ENCODE measurements at regions not wholly inside any gene's neighbourhood (a gene's known extent, or its start where the extent isn't known, plus 50 kb on each side); places are given as distances from the start of the nearest gene placed in this dataset.
A peak's percentile ranks its signal among the peaks of the same experiment; 100 is the strongest.
"Not testable (repeated sequence)": the region's sequence is repeated elsewhere in the genome, so short reads cannot be mapped to it uniquely, and the experiment has no call there.

DNA sequence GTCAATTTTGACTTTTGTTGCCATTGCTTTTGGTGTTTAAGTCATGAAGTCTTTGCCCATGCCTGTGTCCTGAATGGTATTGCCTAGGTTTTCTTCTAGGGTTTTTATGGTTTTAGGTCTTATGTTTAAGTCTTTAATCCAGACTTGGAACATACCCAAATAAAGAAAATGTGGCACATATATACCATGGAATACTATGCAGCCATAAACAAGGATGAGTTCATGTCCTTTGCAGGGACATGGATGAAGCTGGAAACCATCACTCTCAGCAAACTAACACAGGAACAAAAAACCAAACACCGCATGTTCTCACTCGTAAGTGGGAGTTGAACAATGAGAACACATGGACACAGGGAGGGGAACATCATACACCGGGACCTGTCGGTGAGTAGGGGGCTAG, 90.5 kb upstream of the MAP3K1 start:
- Mint-ChIP-seq H3K4me3 (peak overlapping the region in 1 of 8 donors; percentile 9), H3K27ac (peak overlapping the region in 2 of 6 donors; percentile 30 to 56), H3K4me1 (peaks cover 9 to 15% (median 13%) of the 10 kb centered on the region in 3 donors)
- H3K36me3 Mint-ChIP-seq; ATAC-seq (ENCODE audit: low read depth in 2 of 2); H3K27me3 Mint-ChIP-seq; DNase-seq; H3K9me3 Mint-ChIP-seq: not testable (repeated sequence)

DNA sequence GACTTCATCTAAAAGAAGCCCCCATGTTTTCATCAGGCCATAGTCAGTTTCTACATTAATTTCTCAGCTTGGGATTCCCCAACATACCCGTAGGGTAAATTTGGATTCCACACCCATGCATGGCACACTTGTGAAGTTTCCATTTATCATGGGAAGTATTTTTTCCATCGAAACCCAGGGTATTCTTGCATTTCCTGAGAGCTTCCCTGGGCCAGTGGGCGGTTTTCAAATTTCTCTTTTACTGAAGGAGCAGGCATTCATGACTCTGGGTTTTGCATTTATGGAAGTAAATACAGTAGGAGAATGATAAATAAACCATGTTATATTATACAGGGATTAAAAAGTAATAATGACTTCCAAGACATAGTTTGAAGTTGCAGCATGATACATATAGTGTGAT, 93.0 kb upstream of the MAP3K1 start:
- H3K36me3 Mint-ChIP-seq, result peaks cover 0 to 5% of the 10 kb centered on the region in 2 donors
- H3K27ac Mint-ChIP-seq, result no peak overlapping the region
- no peak for ATAC-seq (ENCODE audit: low read depth in 2 of 2)
- H3K4me1 Mint-ChIP-seq, result peaks cover under 1 to 15% (median 7%) of the 10 kb centered on the region in 3 donors
- H3K4me3 Mint-ChIP-seq, result no peak overlapping the region
- DNase-seq, result no peak
- no peaks in the 10 kb centered on the region for H3K9me3 Mint-ChIP-seq
- no peaks in the 10 kb centered on the region for H3K27me3 Mint-ChIP-seq

- Mint-ChIP-seq H3K27ac (peak overlapping the region in 2 of 6 donors; percentile 80 to 89), H3K9me3 (no peaks in the 10 kb centered on the region), H3K4me3 (no peak overlapping the region), H3K4me1 (peaks cover 19 to 33% (median 25%) of the 10 kb centered on the region in 3 donors), H3K36me3 (no peaks in the 10 kb centered on the region), H3K27me3 (no peaks in the 10 kb centered on the region)
- no peak for DNase-seq
- ATAC-seq (ENCODE audit: low read depth in 2 of 2), result no peak
Observed at GRCh38 chr5:56717253-56717987, 97.9 kb upstream of the MAP3K1 start.

- Mint-ChIP-seq H3K27ac (peak overlapping the region in 1 of 6 donors; percentile 14), H3K4me1 (peaks cover 23 to 44% (median 29%) of the 10 kb centered on the region in 3 donors), H3K4me3 (no peak overlapping the region), H3K36me3 (no peaks in the 10 kb centered on the region), H3K9me3 (no peaks in the 10 kb centered on the region), H3K27me3 (no peaks in the 10 kb centered on the region)
- ATAC-seq (ENCODE audit: low read depth in 2 of 2) (no peak), DNase-seq (no peak)
Observed at GRCh38 chr5:56715986-56716385, 99.4 kb upstream of the MAP3K1 start.

- H3K27me3 Mint-ChIP-seq, result no peaks in the 10 kb centered on the region
- peak overlapping the region in 3 of 6 donors; percentile 5 to 75 (median 12) for H3K27ac Mint-ChIP-seq
- peaks cover 0 to 11% (median 2%) of the 10 kb centered on the region in 7 donors for H3K9me3 Mint-ChIP-seq
- DNase-seq (no peak), ATAC-seq (ENCODE audit: low read depth in 2 of 2) (no peak)
- no peaks in the 10 kb centered on the region for H3K36me3 Mint-ChIP-seq
- H3K4me3 Mint-ChIP-seq, result no peak overlapping the region
- H3K4me1 Mint-ChIP-seq, result peaks cover 16 to 38% (median 33%) of the 10 kb centered on the region in 3 donors
Observed at GRCh38 chr5:56712895-56713591, 102.3 kb upstream of the MAP3K1 start.

DNA sequence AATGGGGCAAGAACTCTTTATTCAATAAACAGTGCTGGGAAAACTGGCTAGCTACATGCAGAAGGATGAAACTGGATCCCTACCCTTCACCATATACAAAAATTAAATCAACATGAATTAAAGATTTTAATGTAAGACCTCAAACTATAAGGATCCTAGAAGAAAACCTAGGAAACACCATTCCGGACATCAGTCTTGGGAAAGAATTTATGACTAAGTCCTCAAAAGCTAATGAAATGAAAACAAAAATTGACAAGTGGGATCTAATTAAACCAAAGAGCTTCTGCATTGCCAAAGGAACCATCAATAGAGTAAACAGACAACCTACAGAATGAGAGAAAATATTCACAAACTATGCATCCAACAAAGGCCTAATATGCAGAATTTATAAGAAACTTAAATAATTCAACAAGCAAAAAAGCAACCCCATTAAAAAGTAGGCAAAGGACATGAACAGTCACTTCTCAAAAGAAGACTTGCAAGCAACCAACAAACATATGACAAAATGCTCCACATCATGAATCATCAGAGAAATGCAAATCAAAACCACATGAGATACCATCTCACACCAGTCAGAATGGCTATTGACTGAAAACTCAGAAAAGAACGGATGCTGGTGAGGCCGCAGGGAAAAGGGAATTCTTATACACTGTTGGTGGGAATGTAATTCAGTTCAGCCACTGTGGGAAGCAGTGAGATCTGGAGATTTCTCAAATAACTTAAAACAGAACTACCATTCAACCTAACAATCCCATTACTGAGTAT, 104.3 kb upstream of the MAP3K1 start:
- H3K4me3 Mint-ChIP-seq, result no peak overlapping the region
- no peaks in the 10 kb centered on the region for H3K36me3 Mint-ChIP-seq
- H3K4me1 Mint-ChIP-seq, result peaks cover 22 to 40% (median 40%) of the 10 kb centered on the region in 3 donors
- no peaks in the 10 kb centered on the region for H3K27me3 Mint-ChIP-seq
- no peak for ATAC-seq (ENCODE audit: low read depth in 2 of 2)
- DNase-seq, result no peak
- peak overlapping the region in 4 of 6 donors; percentile 3 to 56 (median 30) for H3K27ac Mint-ChIP-seq
- peaks cover 0 to 11% (median 2%) of the 10 kb centered on the region in 7 donors for H3K9me3 Mint-ChIP-seq

GRCh38 chr5:56706504-56706903, 108.8 kb upstream of the MAP3K1 start:
- peaks cover 26 to 54% (median 42%) of the 10 kb centered on the region in 3 donors for H3K4me1 Mint-ChIP-seq
- no peak for DNase-seq

GRCh38 chr5:56705217-56705616, 110.1 kb upstream of the MAP3K1 start:
- no peak for ATAC-seq (ENCODE audit: low read depth in 2 of 2)
- Mint-ChIP-seq H3K9me3 (peaks cover 0 to 11% (median 0%) of the 10 kb centered on the region in 7 donors), H3K4me3 (peak overlapping the region in 2 of 8 donors; percentile 6 to 55), H3K27me3 (no peaks in the 10 kb centered on the region), H3K4me1 (peaks cover 37 to 60% (median 45%) of the 10 kb centered on the region in 3 donors), H3K27ac (peak overlapping the region in 3 of 6 donors; percentile 3 to 86 (median 83)), H3K36me3 (no peaks in the 10 kb centered on the region)
- no peak for DNase-seq

More at GRCh38 chr5:56706504-56706903, 108.8 kb upstream of the MAP3K1 start:
- Mint-ChIP-seq H3K27me3 (no peaks in the 10 kb centered on the region), H3K4me3 (peak overlapping the region in 4 of 8 donors; percentile 2 to 76 (median 12)), H3K36me3 (no peaks in the 10 kb centered on the region), H3K27ac (peak overlapping the region; percentile 16 to 89 (median 37)), H3K9me3 (peaks cover 0 to 15% (median 2%) of the 10 kb centered on the region in 7 donors)
- ATAC-seq (ENCODE audit: low read depth in 2 of 2), result peak in 1 of 2 donors; percentile 47

DNA sequence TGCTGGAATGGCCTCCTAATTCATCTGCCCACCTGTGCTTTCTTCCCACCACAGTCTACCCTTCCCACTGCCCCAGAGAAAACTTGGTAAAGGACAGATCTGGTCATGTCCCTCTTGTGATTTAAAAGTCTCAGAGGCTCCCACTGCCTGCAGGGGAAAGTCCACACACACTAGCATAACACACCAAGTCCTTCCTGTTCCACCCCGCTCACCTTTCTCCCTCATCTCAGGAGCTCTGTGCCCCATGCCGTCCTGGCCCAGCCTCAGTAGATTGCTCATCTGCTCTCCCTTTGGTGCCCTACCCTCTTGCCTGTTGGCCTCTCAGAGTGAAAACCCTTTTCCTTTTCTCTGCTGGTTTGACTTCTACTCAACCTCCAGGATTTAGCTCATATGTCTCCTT, 111.4 kb upstream of the MAP3K1 start:
- ATAC-seq (ENCODE audit: low read depth in 2 of 2) (peak; percentile 46 to 50), DNase-seq (no peak)
- Mint-ChIP-seq H3K4me1 (peaks cover 41 to 70% (median 53%) of the 10 kb centered on the region in 3 donors), H3K27ac (peak overlapping the region in 5 of 6 donors; percentile 9 to 89 (median 72)), H3K36me3 (no peaks in the 10 kb centered on the region), H3K4me3 (no peak overlapping the region), H3K9me3 (peaks cover 0 to 4% (median 0%) of the 10 kb centered on the region in 7 donors), H3K27me3 (no peaks in the 10 kb centered on the region)

DNA sequence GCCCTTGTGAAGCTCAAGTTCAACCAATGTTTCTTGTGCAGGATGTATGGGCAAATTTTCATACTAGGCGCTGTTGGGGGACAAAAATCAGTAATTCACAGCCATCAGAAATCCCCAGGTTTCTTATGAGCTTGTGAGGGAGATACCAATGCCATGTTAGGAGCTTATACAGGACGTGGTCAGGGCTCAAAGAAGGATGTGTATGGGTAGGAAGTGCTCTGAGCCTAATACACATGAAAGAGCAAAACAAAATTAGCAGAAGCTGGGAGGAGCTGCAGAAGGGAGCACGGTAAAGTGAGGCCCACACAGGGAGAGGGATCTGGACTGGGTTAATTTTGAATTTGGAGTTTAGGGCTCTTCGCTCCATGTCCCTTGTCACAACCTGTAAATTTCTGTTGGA, 114.6 kb upstream of the MAP3K1 start:
- no peaks in the 10 kb centered on the region for H3K36me3 Mint-ChIP-seq
- no peak for DNase-seq
- no peaks in the 10 kb centered on the region for H3K27me3 Mint-ChIP-seq
- H3K9me3 Mint-ChIP-seq, result peaks cover 0 to 4% (median 0%) of the 10 kb centered on the region in 7 donors
- no peak for ATAC-seq (ENCODE audit: low read depth in 2 of 2)
- H3K27ac Mint-ChIP-seq, result peak overlapping the region in 3 of 6 donors; percentile 2 to 71 (median 46)
- H3K4me3 Mint-ChIP-seq, result no peak overlapping the region
- peaks cover 40 to 69% (median 65%) of the 10 kb centered on the region in 3 donors for H3K4me1 Mint-ChIP-seq

DNA sequence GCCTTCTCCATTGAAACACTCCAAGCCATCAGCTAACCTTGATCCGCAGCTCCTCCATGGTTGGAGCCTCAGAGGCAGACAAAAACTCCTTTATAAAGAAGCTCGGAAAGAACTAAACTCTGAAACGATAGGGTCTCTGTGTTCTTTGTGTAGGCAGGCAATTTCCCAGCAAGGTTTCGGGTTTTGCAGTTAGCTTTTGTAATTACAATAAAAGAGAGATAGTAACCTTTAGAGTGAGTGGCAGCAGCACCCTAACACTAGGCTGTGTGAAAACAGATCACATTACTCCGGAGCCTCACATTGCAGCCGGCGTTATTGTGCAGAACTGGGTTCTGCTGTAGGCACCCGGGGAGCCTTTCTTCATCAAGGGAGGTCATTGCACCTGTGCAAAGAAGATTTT, 115.8 kb upstream of the MAP3K1 start:
- Mint-ChIP-seq H3K36me3 (no peaks in the 10 kb centered on the region), H3K4me3 (no peak overlapping the region), H3K4me1 (peaks cover 39 to 66% (median 62%) of the 10 kb centered on the region in 3 donors), H3K27ac (peak overlapping the region in 2 of 6 donors; percentile 18 to 86), H3K27me3 (no peaks in the 10 kb centered on the region), H3K9me3 (peaks cover 0 to 2% (median 0%) of the 10 kb centered on the region in 7 donors)
- ATAC-seq (ENCODE audit: low read depth in 2 of 2) (no peak), DNase-seq (no peak)

GRCh38 chr5:56698463-56699381, 116.6 kb upstream of the MAP3K1 start:
- no peak for DNase-seq
- no peaks in the 10 kb centered on the region for H3K36me3 Mint-ChIP-seq
- peaks cover 42 to 66% (median 62%) of the 10 kb centered on the region in 3 donors for H3K4me1 Mint-ChIP-seq
- H3K4me3 Mint-ChIP-seq, result no peak overlapping the region
- H3K27me3 Mint-ChIP-seq, result no peaks in the 10 kb centered on the region
- H3K9me3 Mint-ChIP-seq, result peaks cover 0 to 2% (median 0%) of the 10 kb centered on the region in 7 donors
- no peak for ATAC-seq (ENCODE audit: low read depth in 2 of 2)
- peak overlapping the region in 3 of 6 donors; percentile 8 to 86 (median 59) for H3K27ac Mint-ChIP-seq
